HG03575 (cell line): ENCODE measurements at regions not wholly inside any gene's neighbourhood (a gene's known extent, or its start where the extent isn't known, plus 50 kb on each side); places are given as distances from the start of the nearest gene placed in this dataset.
"Not testable (repeated sequence)": the region's sequence is repeated elsewhere in the genome, so short reads cannot be mapped to it uniquely, and the experiment has no call there.

Source experiments
- ATAC-seq: cut with Tn5 transposase; IDR thresholded peaks from one replicate; pipeline ENCODE4 v1.9.1; 2021; ENCODE audit not compliant: unreplicated experiment, insufficient number of reproducible peaks, low FRiP score; ENCODE audit errors: extremely low read depth

GRCh38 chr16:62755938-62756337 is 719.7 kb upstream of the CDH8 start:
- ATAC-seq: no peak

DNA sequence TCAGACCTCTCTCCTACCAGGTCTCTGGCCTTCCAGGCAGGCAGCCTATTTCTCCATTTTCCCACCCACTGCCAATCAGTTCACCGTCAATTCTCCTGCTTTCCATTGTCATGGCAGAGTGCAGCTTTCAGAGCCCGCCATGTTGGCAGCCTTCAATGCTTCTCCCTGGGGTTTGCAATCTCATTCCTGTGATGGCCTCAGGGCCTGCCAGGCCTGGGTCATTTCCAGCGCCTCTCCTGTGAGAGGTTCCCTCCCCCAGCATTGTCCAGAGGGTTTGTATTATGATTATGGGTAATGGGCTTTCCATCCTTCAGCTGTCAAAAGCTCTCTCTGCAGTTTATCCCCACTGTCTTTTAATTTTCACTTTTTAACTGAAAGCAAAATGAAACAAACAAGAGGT is 716.6 kb upstream of the CDH8 start:
- no peak for ATAC-seq

- no peak for ATAC-seq
Measured at GRCh38 chr16:62751218-62751617, 715.0 kb upstream of the CDH8 start.

DNA sequence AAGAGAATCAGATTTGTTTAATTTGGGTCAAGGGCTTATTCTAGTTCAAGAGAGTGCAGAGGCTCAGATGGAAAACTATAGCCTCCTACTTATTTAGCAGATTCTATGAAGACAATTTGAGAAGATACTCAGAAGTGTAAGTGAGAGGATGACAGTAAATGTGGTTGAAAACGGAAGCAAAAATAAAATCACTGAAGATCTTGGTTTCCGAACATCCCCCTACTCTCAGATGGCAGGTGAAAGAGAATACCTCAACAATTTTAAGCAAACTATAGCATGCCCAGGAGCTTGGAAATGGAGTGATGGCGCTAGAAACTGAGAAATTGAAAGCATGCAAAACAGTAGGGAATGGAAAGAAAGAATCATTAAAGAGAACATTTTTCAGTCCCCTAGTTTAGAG is 705.5 kb upstream of the CDH8 start:
- no peak for ATAC-seq

DNA sequence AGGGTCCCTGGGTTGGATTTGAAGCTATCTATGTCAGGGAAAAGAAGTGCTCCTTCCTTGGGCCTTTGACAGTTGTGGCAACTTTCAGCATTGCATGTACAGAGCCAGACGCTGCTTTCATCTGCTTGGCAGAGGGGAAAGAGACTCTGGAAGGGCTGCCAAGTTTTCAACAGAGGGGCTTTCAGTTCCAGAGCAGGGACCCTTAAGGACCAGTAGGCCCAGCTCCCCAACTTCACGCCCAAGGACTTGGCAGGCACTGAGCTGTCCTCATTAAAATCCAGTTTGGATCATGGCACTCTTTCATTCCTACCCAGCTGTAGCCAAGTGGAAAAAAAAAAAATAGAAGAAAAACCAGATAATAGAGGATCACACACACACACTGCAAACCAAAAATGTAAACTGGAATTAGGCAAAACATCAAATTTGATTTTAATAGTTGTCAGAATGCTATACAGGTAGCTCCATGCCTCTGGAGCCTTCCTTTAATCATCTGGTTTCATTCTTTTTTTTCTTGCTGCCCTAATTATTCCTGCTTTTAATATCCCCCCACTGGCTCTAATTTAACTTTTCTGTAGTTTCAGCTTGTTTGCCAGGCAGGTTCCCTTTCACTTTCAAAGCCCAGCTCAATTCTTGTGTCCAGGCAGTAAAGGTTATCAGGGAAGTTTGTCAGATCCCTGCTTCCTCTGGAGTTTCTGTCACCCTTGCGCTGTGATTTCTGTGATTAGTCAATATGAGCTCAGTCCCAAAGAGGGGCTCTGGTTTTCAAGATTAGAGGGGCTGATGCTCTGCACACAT is 702.6 kb upstream of the CDH8 start:
- no peak for ATAC-seq

- no peak for ATAC-seq
Measured at GRCh38 chr16:62732092-62732491, 695.9 kb upstream of the CDH8 start.

GRCh38 chr16:62724670-62725269 is 688.5 kb upstream of the CDH8 start:
- not testable (repeated sequence) for ATAC-seq

- ATAC-seq: no peak
Measured at GRCh38 chr16:62720651-62721050, 684.4 kb upstream of the CDH8 start.

DNA sequence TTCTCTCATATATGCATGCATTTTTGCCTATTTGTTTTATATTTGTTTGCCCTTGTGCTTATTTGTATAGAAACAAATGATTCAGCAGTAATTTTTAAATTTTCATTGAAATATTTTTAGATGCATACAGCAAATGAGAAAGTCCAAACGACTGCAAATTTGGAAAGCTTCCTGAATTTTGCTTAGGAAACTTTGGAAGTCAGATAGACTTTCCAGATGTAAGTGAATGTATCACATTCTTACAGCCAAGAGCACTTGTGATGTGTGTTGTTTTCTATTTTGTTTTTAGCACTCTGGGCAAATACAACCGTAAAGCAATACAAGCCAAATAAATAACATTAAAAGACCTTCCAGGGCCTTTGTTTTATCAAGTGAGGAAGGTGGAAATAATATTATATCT is 680.8 kb upstream of the CDH8 start:
- no peak for ATAC-seq

DNA sequence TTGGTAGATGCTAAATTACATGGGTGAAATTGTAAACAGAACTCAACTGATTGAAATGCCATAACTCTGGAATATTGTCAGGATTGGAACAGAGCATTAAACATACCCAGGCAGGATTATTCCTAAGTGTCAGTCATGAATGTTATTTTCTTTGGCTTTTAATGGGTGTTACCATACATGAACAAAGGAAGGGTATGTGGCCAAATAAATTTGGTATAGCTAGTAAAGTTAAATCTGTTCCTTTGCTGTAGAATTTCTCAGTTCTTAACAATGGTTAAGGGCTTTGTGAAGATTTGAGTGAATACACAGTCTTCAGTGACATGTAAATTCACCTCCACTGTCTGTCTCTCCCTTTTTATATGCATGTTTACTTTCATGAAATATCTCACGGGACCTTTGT is 679.5 kb upstream of the CDH8 start:
- ATAC-seq: no peak

DNA sequence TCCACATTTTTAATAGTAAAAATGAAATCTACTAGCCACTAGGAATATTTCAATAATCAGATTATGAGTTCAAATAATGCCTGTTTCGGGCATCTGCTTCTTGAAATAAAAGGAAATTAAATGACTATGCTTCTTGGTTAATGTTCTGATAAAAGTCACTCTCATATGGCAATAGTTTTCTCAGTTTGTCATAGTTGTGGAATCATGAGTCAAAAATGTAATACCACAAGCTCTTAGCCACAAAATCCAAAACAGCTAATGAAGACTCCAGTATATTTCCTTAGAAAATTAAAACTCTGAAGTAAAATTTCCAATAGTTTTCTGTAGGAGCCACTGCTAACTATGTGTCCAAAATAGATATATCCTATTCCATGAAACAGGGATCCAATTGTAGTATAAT is 676.3 kb upstream of the CDH8 start:
- ATAC-seq: no peak

GRCh38 chr16:62711797-62712196 is 675.6 kb upstream of the CDH8 start:
- ATAC-seq: no peak

- ATAC-seq: no peak
Measured at GRCh38 chr16:62709794-62710193, 673.6 kb upstream of the CDH8 start.

- ATAC-seq: no peak
Measured at GRCh38 chr16:62701426-62701825, 665.2 kb upstream of the CDH8 start.

DNA sequence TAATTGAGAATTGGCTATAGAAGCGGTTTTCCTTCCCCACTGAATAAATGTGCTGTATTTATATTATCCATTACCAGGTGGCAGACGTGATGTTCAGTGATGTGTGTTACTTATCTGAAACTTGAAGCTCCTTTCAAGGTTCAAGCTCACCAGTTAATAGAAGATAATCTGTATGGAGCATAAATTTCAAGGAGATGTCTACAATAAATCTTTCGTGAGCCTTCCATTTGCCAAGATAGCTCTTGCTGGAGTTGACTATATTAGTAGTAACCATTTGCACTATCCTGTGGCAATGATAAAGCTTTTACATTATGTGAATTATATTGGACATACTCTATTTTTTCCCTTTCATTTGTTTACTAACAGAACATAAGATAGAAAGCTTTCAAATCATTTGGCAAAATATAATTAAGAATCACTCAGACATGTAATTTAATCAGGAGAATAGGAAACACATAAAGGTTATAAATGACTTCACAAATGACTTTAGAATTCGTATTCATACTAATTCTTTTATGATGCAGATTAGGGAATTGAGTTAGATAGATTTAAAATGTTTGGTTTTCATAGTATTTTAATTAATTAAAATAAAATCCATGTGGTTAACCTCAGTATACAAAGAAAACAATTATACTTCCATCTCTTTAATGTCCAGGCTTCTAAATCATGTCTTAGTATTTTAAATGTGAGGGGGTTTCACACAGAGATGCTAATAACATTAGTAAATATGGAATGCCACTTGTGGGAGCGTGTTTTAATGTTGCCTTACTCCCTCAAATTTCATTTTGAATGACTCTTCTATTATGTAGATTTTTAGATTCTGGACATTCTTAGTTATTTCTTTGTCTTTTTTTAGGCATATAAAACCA is 664.4 kb upstream of the CDH8 start:
- no peak for ATAC-seq

DNA sequence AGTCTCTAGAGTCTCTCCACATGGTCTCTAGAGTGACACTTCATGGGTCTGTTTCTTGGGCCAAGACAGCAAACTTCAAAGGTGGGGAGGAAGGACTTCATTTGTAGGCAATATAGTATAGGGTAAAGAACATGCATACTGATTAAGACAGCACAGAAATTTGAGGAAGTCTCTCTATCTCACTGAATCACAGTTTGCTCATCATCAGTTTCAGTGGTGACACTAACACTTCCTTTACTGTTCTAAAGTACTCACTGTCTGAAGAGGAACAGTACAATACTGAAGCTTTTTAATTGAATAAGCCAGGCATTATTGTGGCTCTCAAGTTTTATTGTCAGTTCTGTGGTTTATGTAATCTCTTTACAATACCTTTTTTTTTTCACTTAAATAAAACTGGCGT is 656.4 kb upstream of the CDH8 start:
- no peak for ATAC-seq

DNA sequence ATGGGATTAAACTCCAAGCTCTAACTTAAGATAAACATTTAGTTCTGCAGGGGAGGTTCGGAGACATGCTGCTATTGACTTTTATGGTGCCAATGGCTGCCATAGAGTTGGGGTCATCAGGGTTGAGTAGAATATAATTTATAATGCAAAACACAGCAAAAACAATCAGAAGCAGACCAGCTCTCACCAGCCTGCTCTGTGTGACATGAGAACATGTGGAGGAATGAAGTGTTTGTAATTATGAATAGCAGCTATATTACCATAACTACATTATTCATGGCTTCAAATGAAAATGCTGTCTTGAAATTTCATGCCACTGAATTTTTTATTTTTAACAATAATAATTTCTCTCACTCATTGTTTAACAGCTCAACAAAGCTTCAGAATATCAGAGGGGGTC is 645.6 kb upstream of the CDH8 start:
- ATAC-seq: no peak

DNA sequence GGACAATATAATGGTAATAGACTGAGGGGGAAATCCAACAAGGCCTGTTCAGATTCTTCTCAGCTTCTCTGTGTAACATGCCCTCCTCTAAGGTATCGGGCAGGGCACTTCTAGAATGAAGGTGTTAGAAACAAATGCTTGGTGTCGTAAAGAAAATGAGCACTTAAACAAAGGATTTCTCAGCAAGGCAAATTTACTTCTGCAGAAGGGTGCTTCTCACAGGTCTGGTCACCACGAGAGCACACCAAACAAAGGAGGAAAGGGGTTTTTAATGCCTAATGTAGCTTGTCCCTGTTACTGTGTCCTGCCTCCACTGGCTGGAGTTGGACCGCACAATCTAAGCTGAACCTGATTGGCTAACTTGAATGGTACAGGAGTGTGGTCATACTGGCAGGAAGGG is 642.6 kb upstream of the CDH8 start:
- no peak for ATAC-seq

GRCh38 chr16:62676306-62676705 is 640.1 kb upstream of the CDH8 start:
- ATAC-seq: no peak

DNA sequence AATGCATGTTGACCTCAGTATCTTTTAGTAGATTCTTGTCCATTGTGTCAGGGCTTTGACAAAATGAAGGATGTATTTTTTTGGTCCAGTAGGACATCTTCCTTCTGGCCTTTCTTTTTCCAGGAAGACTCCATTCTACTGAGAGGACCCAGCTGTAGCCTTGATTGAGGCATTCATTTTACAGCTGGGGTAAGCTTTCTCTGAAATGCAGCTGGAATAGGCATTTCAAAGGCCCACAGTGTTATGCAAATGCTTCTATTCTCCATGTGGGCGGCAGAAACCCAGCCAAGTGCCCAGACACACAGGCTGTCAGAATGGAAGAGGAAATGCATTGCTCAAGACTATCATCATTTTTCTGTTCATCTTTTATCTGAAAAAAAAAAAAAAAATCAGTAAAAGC is 629.0 kb upstream of the CDH8 start:
- no peak for ATAC-seq
